NCI-H2107 (cell line): ENCODE measurements at regions not wholly inside any gene's neighbourhood (a gene's known extent, or its start where the extent isn't known, plus 50 kb on each side); places are given as distances from the start of the nearest gene placed in this dataset.
"Not testable (repeated sequence)": the region's sequence is repeated elsewhere in the genome, so short reads cannot be mapped to it uniquely, and the experiment has no call there.

Experiments
- DNase-seq: peaks from one replicate; lab custom pipeline; 2025; lab: John Stamatoyannopoulos, UW

GRCh38 chr2:122542236-122542635 lies 786.8 kb downstream of the TSN start:
- DNase-seq: no peak

GRCh38 chr2:122542646-122543045 lies 787.2 kb downstream of the TSN start:
- DNase-seq: no peak

- DNase-seq: no peak
Observed at GRCh38 chr2:122543815-122544214, 788.4 kb downstream of the TSN start.

GRCh38 chr2:122545821-122546220 lies 790.4 kb downstream of the TSN start:
- no peak for DNase-seq

- no peak for DNase-seq
Observed at GRCh38 chr2:122562775-122563174, 807.3 kb downstream of the TSN start.

- DNase-seq: no peak
Observed at GRCh38 chr2:122563781-122564180, 808.3 kb downstream of the TSN start.

GRCh38 chr2:122564843-122565242 lies 809.4 kb downstream of the TSN start:
- no peak for DNase-seq

- DNase-seq: no peak
Observed at GRCh38 chr2:122565364-122565763, 809.9 kb downstream of the TSN start.

- no peak for DNase-seq
Observed at GRCh38 chr2:122570641-122571040, 815.2 kb downstream of the TSN start.

- not testable (repeated sequence) for DNase-seq
Observed at GRCh38 chr2:122571471-122571870, 816.0 kb downstream of the TSN start.

- DNase-seq: no peak
Observed at GRCh38 chr2:122575076-122575475, 819.6 kb downstream of the TSN start.

GRCh38 chr2:122583159-122583917 lies 827.9 kb downstream of the TSN start:
- DNase-seq: no peak

- no peak for DNase-seq
Observed at GRCh38 chr2:122590524-122590923, 835.1 kb downstream of the TSN start.

GRCh38 chr2:122595065-122595464 lies 839.6 kb downstream of the TSN start:
- DNase-seq: no peak

GRCh38 chr2:122596598-122596997 lies 841.1 kb downstream of the TSN start:
- DNase-seq: no peak

- DNase-seq: no peak
Observed at GRCh38 chr2:122598784-122599183, 843.3 kb downstream of the TSN start.

- DNase-seq: no peak
Observed at GRCh38 chr2:122610948-122611609, 855.6 kb downstream of the TSN start.

GRCh38 chr2:122622934-122623333 lies 867.5 kb downstream of the TSN start:
- no peak for DNase-seq

GRCh38 chr2:122627388-122627787 lies 871.9 kb downstream of the TSN start:
- DNase-seq: no peak

- DNase-seq: no peak
Observed at GRCh38 chr2:122634256-122634655, 878.8 kb downstream of the TSN start.

- DNase-seq: no peak
Observed at GRCh38 chr2:122634920-122635319, 879.5 kb downstream of the TSN start.

GRCh38 chr2:122635686-122636085 lies 880.2 kb downstream of the TSN start:
- DNase-seq: no peak

GRCh38 chr2:122636097-122636496 lies 880.6 kb downstream of the TSN start:
- DNase-seq: no peak

- DNase-seq: no peak
Observed at GRCh38 chr2:122639176-122639575, 883.7 kb downstream of the TSN start.
